PC-3 (cell line): ENCODE measurements at regions not wholly inside any gene's neighbourhood (a gene's known extent, or its start where the extent isn't known, plus 50 kb on each side); places are given as distances from the start of the nearest gene placed in this dataset.

Experiments used
- EZH2phosphoT487 ChIP-seq: fragments of 300-600 bp; sonication (generic); IDR thresholded peaks from 2 replicates; pipeline ENCODE4 v1.6.1; 2018; ENCODE audit warnings: mild to moderate bottlenecking, antibody characterized with exemption, low read length, borderline replicate concordance
- TF ChIP-seq, protein P1 (sequence below): fragments of 300-600 bp; sonication (generic); conservative IDR thresholded peaks from 2 replicates; pipeline ENCODE4 v1.5.1; 2017; ENCODE audit warnings: antibody characterized with exemption, low read depth, mild to moderate bottlenecking, low read length

DNA sequence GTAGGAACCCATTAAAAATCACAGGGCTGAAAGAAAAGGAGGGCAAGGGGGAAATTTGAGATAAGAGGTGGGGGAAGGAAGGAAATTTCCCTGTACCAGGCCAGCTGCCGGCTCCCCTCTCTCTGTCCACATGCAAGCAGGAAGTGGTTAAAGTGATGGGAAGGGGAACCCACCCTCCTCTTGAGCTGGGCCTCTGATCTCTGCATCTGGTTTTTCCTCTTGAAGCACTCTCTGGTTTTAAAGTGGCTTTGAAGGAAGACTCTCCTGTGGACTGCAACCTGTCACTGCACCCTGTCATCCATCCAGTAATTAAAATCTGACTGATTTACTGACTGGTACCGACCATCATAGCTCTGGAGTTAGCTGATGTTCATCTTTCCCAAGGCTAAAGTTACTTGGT is 239.6 kb downstream of the TSHZ3 start:
- TF ChIP-seq, protein P1, sequence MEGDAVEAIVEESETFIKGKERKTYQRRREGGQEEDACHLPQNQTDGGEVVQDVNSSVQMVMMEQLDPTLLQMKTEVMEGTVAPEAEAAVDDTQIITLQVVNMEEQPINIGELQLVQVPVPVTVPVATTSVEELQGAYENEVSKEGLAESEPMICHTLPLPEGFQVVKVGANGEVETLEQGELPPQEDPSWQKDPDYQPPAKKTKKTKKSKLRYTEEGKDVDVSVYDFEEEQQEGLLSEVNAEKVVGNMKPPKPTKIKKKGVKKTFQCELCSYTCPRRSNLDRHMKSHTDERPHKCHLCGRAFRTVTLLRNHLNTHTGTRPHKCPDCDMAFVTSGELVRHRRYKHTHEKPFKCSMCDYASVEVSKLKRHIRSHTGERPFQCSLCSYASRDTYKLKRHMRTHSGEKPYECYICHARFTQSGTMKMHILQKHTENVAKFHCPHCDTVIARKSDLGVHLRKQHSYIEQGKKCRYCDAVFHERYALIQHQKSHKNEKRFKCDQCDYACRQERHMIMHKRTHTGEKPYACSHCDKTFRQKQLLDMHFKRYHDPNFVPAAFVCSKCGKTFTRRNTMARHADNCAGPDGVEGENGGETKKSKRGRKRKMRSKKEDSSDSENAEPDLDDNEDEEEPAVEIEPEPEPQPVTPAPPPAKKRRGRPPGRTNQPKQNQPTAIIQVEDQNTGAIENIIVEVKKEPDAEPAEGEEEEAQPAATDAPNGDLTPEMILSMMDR: no peak
- no peak for TF ChIP-seq EZH2phosphoT487
